A549 (cell line): ENCODE measurements at regions not wholly inside any gene's neighbourhood (a gene's known extent, or its start where the extent isn't known, plus 50 kb on each side); places are given as distances from the start of the nearest gene placed in this dataset.

Source experiments
- ATAC-seq, 2 experiments: fragments of 200-7000 bp in 1 of 2; fragments of >200 bp in 1 of 2; cut with Nextera tagmentation in 1 of 2; cut with Tn5 transposase in 1 of 2; 3 replicates each; pipeline versions ENCODE4 v1.8.0 to v1.9.1; 2018 to 2020; ENCODE audit warnings: mild to moderate bottlenecking in 1 of 2, moderate library complexity in 1 of 2
- CTCF ChIA-PET: fragments of 300-600 bp; sonication (Branson Sonifier 250); formaldehyde crosslinking; extraction: SDS; loops from one replicate; lab custom pipeline; 2021; ENCODE audit warnings: antibody characterized with exemption, inconsistent platforms; lab: Yijun Ruan, JAX
- POLR2A ChIA-PET: fragments of 350-600 bp; formaldehyde crosslinking; extraction: SDS; loops from one replicate; lab custom pipeline; 2021; ENCODE audit warnings: antibody characterized with exemption, inconsistent platforms; lab: Yijun Ruan, JAX
- DNase-seq, 2 experiments: peaks; one replicate each; pipeline versions ENCODE4 v3.0.0 to v3.0.0-alpha.2; 2011 to 2016; ENCODE audit warnings: low read depth in 1 of 2, low spot score in 1 of 2
- FAIRE-seq: peaks from 2 replicates; lab custom pipeline; 2011; peaks lifted over from hg19 to GRCh38; lab: Jason Lieb, UNC
- H3K27ac ChIP-seq, 2 experiments: fragments of >200 bp; sonication (Bioruptor Twin); formaldehyde crosslinking; 3 replicates each; pipeline ENCODE4 v1.5.1; 2016 to 2017
- H3K4me1 ChIP-seq: fragments of >200 bp; sonication (Bioruptor Twin); formaldehyde crosslinking; 3 replicates; pipeline ENCODE4 v1.6.1; 2016
- H3K4me2 ChIP-seq: fragments of >200 bp; sonication (Bioruptor Twin); formaldehyde crosslinking; 3 replicates; pipeline ENCODE4 v1.6.1; 2016
- H3K4me3 ChIP-seq: fragments of >200 bp; sonication (Bioruptor Twin); formaldehyde crosslinking; 3 replicates; pipeline ENCODE4 v1.5.1; 2016
- H3K9me3 ChIP-seq: fragments of >200 bp; sonication (Bioruptor Twin); formaldehyde crosslinking; 3 replicates; pipeline ENCODE4 v1.6.1; 2016
- CBX2 ChIP-seq: fragments of 200-600 bp; sonication (generic); IDR thresholded peaks from 2 replicates; pipeline ENCODE4 v1.6.1; 2016; ENCODE audit warnings: low read depth, mild to moderate bottlenecking, borderline replicate concordance
- CBX8 ChIP-seq: fragments of 200-600 bp; sonication (generic); IDR thresholded peaks from 2 replicates; pipeline ENCODE4 v1.6.1; 2016
- CEBPB ChIP-seq, 2 experiments: fragments of >200 bp in 1 of 2; sonication (Bioruptor Twin) in 1 of 2; formaldehyde crosslinking in 1 of 2; IDR thresholded peaks; 2 replicates each; pipeline ENCODE4 v1.6.1; 2012 to 2016
- CHD4 ChIP-seq: fragments of 200-600 bp; sonication (generic); IDR thresholded peaks from 2 replicates; pipeline ENCODE4 v1.6.1; 2016; ENCODE audit warnings: antibody characterized with exemption, mild to moderate bottlenecking, borderline replicate concordance
- EHF ChIP-seq: fragments of 250-450 bp; sonication (Bioruptor Pico); IDR thresholded peaks from 2 replicates; pipeline ENCODE4 v1.5.0; 2020; ENCODE audit warnings: mild to moderate bottlenecking
- FOSL2 ChIP-seq, 2 experiments: fragments of 450-650 bp in 1 of 2; fragments of >200 bp in 1 of 2; sonication (Bioruptor Twin) in 1 of 2; formaldehyde crosslinking; IDR thresholded peaks; 2 replicates each; pipeline versions ENCODE4 v1.5.0 to v1.6.1; 2016 to 2020; ENCODE audit warnings: mild to moderate bottlenecking in 1 of 2, moderate library complexity in 1 of 2
- GATA3 ChIP-seq: IDR thresholded peaks from 2 replicates; pipeline ENCODE4 v1.6.1; 2012; ENCODE audit warnings: borderline replicate concordance
- JUNB ChIP-seq: fragments of >200 bp; sonication (Bioruptor Twin); formaldehyde crosslinking; IDR thresholded peaks from 2 replicates; pipeline ENCODE4 v1.6.1; 2016
- MAZ ChIP-seq: fragments of 150-350 bp; IDR thresholded peaks from 2 replicates; pipeline ENCODE4 v1.6.1; 2014; ENCODE audit warnings: antibody characterized with exemption, low read depth, low read length, borderline replicate concordance
- NPAS2 ChIP-seq: fragments of 250-450 bp; sonication (Bioruptor Pico); IDR thresholded peaks from 2 replicates; pipeline ENCODE4 v1.8.0; 2022; ENCODE audit warnings: mild to moderate bottlenecking, moderate library complexity, borderline replicate concordance
- TFCP2L1 ChIP-seq: fragments of 250-450 bp; sonication (Bioruptor Pico); IDR thresholded peaks from 2 replicates; pipeline ENCODE4 v1.5.0; 2021; ENCODE audit warnings: mild to moderate bottlenecking
- ZC3H11A ChIP-seq: fragments of 450-650 bp; IDR thresholded peaks from 2 replicates; pipeline ENCODE4 v1.6.1; 2014; ENCODE audit warnings: antibody characterized with exemption, mild to moderate bottlenecking
- ZNF302 ChIP-seq: fragments of 250-450 bp; sonication (Bioruptor Pico); IDR thresholded peaks from 2 replicates; pipeline ENCODE4 v1.9.0; 2021; ENCODE audit warnings: inconsistent platforms, mild to moderate bottlenecking, moderate library complexity
- WGBS: methylation state at CpG from one replicate; pipeline ENCODE4 v1.1.6; 2017; ENCODE audit errors: missing lambda C conversion rate; 5-methylcytosine and 5-hydroxymethylcytosine counted together
- TF ChIP-seq, protein P1 (sequence below): fragments of >200 bp; sonication (Bioruptor Twin); formaldehyde crosslinking; IDR thresholded peaks from 3 replicates; pipeline ENCODE4 v1.6.1; 2016
- TF ChIP-seq, protein P2 (sequence below): fragments of >200 bp; sonication (Bioruptor Twin); formaldehyde crosslinking; IDR thresholded peaks from 3 replicates; pipeline ENCODE4 v1.5.1; 2016
- TF ChIP-seq, protein P3 (sequence below): fragments of 250-450 bp; sonication (Bioruptor Pico); IDR thresholded peaks from 2 replicates; pipeline ENCODE4 v1.5.0; 2020; ENCODE audit warnings: low read depth, mild to moderate bottlenecking, moderate library complexity
- TF ChIP-seq, protein P4 (sequence below): IDR thresholded peaks from 2 replicates; pipeline ENCODE4 v1.6.1; 2012; ENCODE audit warnings: low read depth, borderline replicate concordance
- TF ChIP-seq, protein P5 (sequence below): fragments of 150-350 bp; IDR thresholded peaks from 2 replicates; pipeline ENCODE4 v1.6.1; 2014; ENCODE audit warnings: low read depth, mild to moderate bottlenecking, low read length
- TF ChIP-seq, protein P6 (sequence below): fragments of 250-450 bp; sonication (Bioruptor Pico); IDR thresholded peaks from 2 replicates; pipeline ENCODE4 v1.5.0; 2021; ENCODE audit warnings: mild to moderate bottlenecking, moderate library complexity, borderline replicate concordance
- TF ChIP-seq, protein P7 (sequence below): fragments of 450-650 bp; IDR thresholded peaks from 2 replicates; pipeline ENCODE4 v1.6.1; 2014; ENCODE audit warnings: antibody characterized with exemption

DNA sequence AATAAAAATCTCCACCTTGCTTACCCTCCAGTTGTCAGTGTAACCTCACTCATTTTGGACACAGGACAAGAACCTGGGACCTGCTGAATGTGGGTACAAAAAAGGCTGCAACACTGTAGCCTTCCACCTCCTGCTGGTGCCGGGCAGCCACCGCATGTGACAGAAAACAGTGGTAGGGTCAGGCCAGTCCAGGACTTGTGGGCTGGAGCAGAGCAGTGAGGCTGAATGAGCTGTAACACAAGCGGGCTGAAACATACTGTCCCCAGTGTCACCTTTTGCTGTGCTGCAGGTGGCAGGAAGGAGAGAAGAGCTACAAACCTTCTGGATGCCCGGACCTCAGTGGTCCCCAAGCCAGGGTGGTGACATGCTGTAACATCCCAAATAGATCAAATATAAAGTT, 465.4 kb upstream of the FOXG1 start:
- POLR2A ChIA-PET: no interaction called here

DNA sequence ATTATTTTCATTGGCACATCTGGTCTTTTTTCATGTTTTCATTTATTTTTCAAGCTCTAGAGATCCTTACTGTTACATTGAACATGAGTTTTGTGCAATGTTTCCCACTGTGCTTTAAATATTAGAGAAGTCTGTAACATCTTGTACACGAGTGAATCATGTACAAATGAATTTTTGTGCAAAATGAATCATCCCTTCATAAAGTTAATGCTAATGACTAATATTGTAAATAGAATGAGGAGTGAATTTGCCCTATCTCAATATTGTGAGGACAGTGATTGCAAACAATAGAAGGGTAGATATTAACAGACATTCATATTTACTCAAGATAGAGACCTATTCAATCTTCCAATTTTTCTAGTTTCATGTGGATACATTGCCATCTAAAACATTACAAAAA, 463.3 kb upstream of the FOXG1 start:
- DNase-seq (peak in 1 of 2 experiments; percentile 14), ATAC-seq (no peak; a peak in 1 of 6 replicates), FAIRE-seq (peak; percentile 51)
- POLR2A ChIA-PET: no interaction called here
- Histone ChIP-seq H3K4me2 (peak overlapping the region; percentile 22; the same call in 2 of the 3 replicates), H3K4me1 (peaks cover 7% of the 10 kb centered on the region; the same call in 1 of the 3 replicates)
- TF ChIP-seq CBX8 (no peak), TFCP2L1 (CRISPR knock-in tag) (no peak), CEBPB (IDR thresholded peaks at IDR 0.05) (0 out of 4 replicates have a peak, but pooled peaks of 1 of the 2 experiments have one; percentile 12), JUNB (peak; percentile 84), ZNF302 (CRISPR knock-in tag) (no peak), FOSL2 (IDR thresholded peaks at IDR 0.05) (peak; percentile 87), FOSL2 (CRISPR knock-in tag; IDR thresholded peaks at IDR 0.05) (peak; percentile 72), GATA3 (peak; percentile 77; the same call in 1 of the 2 replicates)
- TF ChIP-seq, protein P1, sequence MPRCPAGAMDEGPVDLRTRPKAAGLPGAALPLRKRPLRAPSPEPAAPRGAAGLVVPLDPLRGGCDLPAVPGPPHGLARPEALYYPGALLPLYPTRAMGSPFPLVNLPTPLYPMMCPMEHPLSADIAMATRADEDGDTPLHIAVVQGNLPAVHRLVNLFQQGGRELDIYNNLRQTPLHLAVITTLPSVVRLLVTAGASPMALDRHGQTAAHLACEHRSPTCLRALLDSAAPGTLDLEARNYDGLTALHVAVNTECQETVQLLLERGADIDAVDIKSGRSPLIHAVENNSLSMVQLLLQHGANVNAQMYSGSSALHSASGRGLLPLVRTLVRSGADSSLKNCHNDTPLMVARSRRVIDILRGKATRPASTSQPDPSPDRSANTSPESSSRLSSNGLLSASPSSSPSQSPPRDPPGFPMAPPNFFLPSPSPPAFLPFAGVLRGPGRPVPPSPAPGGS: no peak
- TF ChIP-seq, all 56 proteins: peak for 4
- Histone ChIP-seq H3K27ac (peak overlapping the region in 1 of 2 experiments; percentile 30; a peak in 1 of 6 replicates), H3K9me3 (peaks cover 3% of the 10 kb centered on the region; the same call in 1 of the 3 replicates), H3K4me3 (no peak overlapping the region)
- CTCF ChIA-PET: no interaction called here
- WGBS: 2% methylated on average over 1 of the region's 1 CpG

More for the DNA sequence above, 465.4 kb upstream of the FOXG1 start:
- WGBS: 85% methylated on average over 4 of the region's 4 CpGs
- Histone ChIP-seq H3K4me2 (no peak overlapping the region), H3K4me3 (no peak overlapping the region), H3K9me3 (peaks cover 7% of the 10 kb centered on the region; the same call in 1 of the 3 replicates), H3K27ac (peak overlapping the region in 1 of 2 experiments; percentile 40; a peak in 2 of 6 replicates), H3K4me1 (0 out of 3 replicates have a peak, but pooled peaks cover 4% of the 10 kb centered on the region)
- ATAC-seq: no peak
- no peak for DNase-seq
- TF ChIP-seq MAZ: no peak
- no peak for TF ChIP-seq NPAS2 (CRISPR knock-in tag)
- TF ChIP-seq, protein P2, sequence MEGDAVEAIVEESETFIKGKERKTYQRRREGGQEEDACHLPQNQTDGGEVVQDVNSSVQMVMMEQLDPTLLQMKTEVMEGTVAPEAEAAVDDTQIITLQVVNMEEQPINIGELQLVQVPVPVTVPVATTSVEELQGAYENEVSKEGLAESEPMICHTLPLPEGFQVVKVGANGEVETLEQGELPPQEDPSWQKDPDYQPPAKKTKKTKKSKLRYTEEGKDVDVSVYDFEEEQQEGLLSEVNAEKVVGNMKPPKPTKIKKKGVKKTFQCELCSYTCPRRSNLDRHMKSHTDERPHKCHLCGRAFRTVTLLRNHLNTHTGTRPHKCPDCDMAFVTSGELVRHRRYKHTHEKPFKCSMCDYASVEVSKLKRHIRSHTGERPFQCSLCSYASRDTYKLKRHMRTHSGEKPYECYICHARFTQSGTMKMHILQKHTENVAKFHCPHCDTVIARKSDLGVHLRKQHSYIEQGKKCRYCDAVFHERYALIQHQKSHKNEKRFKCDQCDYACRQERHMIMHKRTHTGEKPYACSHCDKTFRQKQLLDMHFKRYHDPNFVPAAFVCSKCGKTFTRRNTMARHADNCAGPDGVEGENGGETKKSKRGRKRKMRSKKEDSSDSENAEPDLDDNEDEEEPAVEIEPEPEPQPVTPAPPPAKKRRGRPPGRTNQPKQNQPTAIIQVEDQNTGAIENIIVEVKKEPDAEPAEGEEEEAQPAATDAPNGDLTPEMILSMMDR: no peak
- TF ChIP-seq, protein P3, sequence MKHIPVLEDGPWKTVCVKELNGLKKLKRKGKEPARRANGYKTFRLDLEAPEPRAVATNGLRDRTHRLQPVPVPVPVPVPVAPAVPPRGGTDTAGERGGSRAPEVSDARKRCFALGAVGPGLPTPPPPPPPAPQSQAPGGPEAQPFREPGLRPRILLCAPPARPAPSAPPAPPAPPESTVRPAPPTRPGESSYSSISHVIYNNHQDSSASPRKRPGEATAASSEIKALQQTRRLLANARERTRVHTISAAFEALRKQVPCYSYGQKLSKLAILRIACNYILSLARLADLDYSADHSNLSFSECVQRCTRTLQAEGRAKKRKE (CRISPR knock-in tag): no peak
- TF ChIP-seq, protein P4, sequence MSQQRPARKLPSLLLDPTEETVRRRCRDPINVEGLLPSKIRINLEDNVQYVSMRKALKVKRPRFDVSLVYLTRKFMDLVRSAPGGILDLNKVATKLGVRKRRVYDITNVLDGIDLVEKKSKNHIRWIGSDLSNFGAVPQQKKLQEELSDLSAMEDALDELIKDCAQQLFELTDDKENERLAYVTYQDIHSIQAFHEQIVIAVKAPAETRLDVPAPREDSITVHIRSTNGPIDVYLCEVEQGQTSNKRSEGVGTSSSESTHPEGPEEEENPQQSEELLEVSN: no peak
- no peak for TF ChIP-seq CBX2
- TF ChIP-seq JUNB: no peak
- TF ChIP-seq, protein P1: no peak
- TF ChIP-seq ZNF302 (CRISPR knock-in tag): no peak
- TF ChIP-seq ZC3H11A: no peak
- TF ChIP-seq, protein P5, sequence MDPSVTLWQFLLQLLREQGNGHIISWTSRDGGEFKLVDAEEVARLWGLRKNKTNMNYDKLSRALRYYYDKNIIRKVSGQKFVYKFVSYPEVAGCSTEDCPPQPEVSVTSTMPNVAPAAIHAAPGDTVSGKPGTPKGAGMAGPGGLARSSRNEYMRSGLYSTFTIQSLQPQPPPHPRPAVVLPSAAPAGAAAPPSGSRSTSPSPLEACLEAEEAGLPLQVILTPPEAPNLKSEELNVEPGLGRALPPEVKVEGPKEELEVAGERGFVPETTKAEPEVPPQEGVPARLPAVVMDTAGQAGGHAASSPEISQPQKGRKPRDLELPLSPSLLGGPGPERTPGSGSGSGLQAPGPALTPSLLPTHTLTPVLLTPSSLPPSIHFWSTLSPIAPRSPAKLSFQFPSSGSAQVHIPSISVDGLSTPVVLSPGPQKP: no peak
- no peak for TF ChIP-seq CBX8
- TF ChIP-seq, protein P6, sequence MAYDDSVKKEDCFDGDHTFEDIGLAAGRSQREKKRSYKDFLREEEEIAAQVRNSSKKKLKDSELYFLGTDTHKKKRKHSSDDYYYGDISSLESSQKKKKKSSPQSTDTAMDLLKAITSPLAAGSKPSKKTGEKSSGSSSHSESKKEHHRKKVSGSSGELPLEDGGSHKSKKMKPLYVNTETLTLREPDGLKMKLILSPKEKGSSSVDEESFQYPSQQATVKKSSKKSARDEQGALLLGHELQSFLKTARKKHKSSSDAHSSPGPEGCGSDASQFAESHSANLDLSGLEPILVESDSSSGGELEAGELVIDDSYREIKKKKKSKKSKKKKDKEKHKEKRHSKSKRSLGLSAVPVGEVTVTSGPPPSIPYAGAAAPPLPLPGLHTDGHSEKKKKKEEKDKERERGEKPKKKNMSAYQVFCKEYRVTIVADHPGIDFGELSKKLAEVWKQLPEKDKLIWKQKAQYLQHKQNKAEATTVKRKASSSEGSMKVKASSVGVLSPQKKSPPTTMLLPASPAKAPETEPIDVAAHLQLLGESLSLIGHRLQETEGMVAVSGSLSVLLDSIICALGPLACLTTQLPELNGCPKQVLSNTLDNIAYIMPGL (CRISPR knock-in tag): no peak
- TF ChIP-seq, protein P7, sequence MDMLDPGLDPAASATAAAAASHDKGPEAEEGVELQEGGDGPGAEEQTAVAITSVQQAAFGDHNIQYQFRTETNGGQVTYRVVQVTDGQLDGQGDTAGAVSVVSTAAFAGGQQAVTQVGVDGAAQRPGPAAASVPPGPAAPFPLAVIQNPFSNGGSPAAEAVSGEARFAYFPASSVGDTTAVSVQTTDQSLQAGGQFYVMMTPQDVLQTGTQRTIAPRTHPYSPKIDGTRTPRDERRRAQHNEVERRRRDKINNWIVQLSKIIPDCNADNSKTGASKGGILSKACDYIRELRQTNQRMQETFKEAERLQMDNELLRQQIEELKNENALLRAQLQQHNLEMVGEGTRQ: no peak
- TF ChIP-seq CHD4: no peak
- TF ChIP-seq EHF (CRISPR knock-in tag): no peak
- FAIRE-seq: no peak
- CTCF ChIA-PET: interaction anchor here (1.2 kb wide), 1 partner anchor 10 kb away, joined by 3 read pairs; no protein-coding TSS in a partner anchor
